Activated T-cell treated with anti-CD3 and anti-CD28 coated beads, Interleukin-2, amount 50 U/mL, for 24 hours (primary cell): ENCODE measurements at regions not wholly inside any gene's neighbourhood (a gene's known extent, or its start where the extent isn't known, plus 50 kb on each side); places are given as distances from the start of the nearest gene placed in this dataset.

Experiments used
- DNase-seq: peaks from one replicate; pipeline ENCODE4 v3.0.0-alpha.2; 2020
- H3K27ac Mint-ChIP-seq: 2 replicates; pipeline ENCODE4 v1.8.0; 2020; ENCODE audit warnings: mild to moderate bottlenecking, mixed read lengths
- H3K27me3 Mint-ChIP-seq: 2 replicates; pipeline ENCODE4 v1.8.0; 2020; ENCODE audit warnings: mixed read lengths
- H3K36me3 Mint-ChIP-seq: 2 replicates; pipeline ENCODE4 v1.8.0; 2020; ENCODE audit warnings: low read depth, mixed read lengths
- H3K4me1 Mint-ChIP-seq: 2 replicates; pipeline ENCODE4 v1.8.0; 2020; ENCODE audit warnings: low read depth, mixed read lengths
- H3K4me3 Mint-ChIP-seq: 2 replicates; pipeline ENCODE4 v1.8.0; 2020; ENCODE audit warnings: mild to moderate bottlenecking, moderate library complexity, mixed read lengths
- H3K9me3 Mint-ChIP-seq: 2 replicates; pipeline ENCODE4 v1.8.0; 2020; ENCODE audit warnings: mixed read lengths

GRCh38 chr2:196445991-196446390 is 193.5 kb upstream of the CCDC150 start:
- Mint-ChIP-seq H3K27ac (no peak overlapping the region), H3K4me3 (no peak overlapping the region), H3K9me3 (no peaks in the 10 kb centered on the region)

GRCh38 chr2:196448407-196449079 is 191.0 kb upstream of the CCDC150 start:
- no peaks in the 10 kb centered on the region for H3K36me3 Mint-ChIP-seq
- no peaks in the 10 kb centered on the region for H3K9me3 Mint-ChIP-seq
- H3K27ac Mint-ChIP-seq = no peak overlapping the region
- H3K4me1 Mint-ChIP-seq = peaks cover 2% of the 10 kb centered on the region
- H3K27me3 Mint-ChIP-seq = peaks cover 4% of the 10 kb centered on the region
- DNase-seq = no peak
- H3K4me3 Mint-ChIP-seq = no peak overlapping the region

More at GRCh38 chr2:196445991-196446390, 193.5 kb upstream of the CCDC150 start:
- DNase-seq = no peak
- Mint-ChIP-seq H3K4me1 (no peaks in the 10 kb centered on the region), H3K27me3 (peaks cover 4% of the 10 kb centered on the region), H3K36me3 (no peaks in the 10 kb centered on the region)

GRCh38 chr2:196449083-196449482 is 190.4 kb upstream of the CCDC150 start:
- Mint-ChIP-seq H3K9me3 (no peaks in the 10 kb centered on the region), H3K27me3 (peaks cover 5% of the 10 kb centered on the region), H3K36me3 (no peaks in the 10 kb centered on the region), H3K4me3 (no peak overlapping the region), H3K27ac (no peak overlapping the region), H3K4me1 (peaks cover 4% of the 10 kb centered on the region)
- no peak for DNase-seq

- Mint-ChIP-seq H3K9me3 (no peaks in the 10 kb centered on the region), H3K27me3 (peaks cover 24% of the 10 kb centered on the region), H3K27ac (no peak overlapping the region), H3K4me1 (peaks cover 4% of the 10 kb centered on the region), H3K36me3 (no peaks in the 10 kb centered on the region), H3K4me3 (no peak overlapping the region)
- DNase-seq = no peak
Measured at GRCh38 chr2:196452758-196453157, 186.8 kb upstream of the CCDC150 start.

- peaks cover 4% of the 10 kb centered on the region for H3K4me1 Mint-ChIP-seq
- H3K27ac Mint-ChIP-seq = no peak overlapping the region
- peaks cover 31% of the 10 kb centered on the region for H3K27me3 Mint-ChIP-seq
- H3K36me3 Mint-ChIP-seq = no peaks in the 10 kb centered on the region
- DNase-seq = no peak
- no peaks in the 10 kb centered on the region for H3K9me3 Mint-ChIP-seq
- H3K4me3 Mint-ChIP-seq = no peak overlapping the region
Measured at GRCh38 chr2:196453613-196454047, 185.9 kb upstream of the CCDC150 start.

GRCh38 chr2:196454492-196454891 is 185.0 kb upstream of the CCDC150 start:
- peaks cover 10% of the 10 kb centered on the region for H3K4me1 Mint-ChIP-seq

GRCh38 chr2:196459539-196459938 is 180.0 kb upstream of the CCDC150 start:
- H3K27me3 Mint-ChIP-seq = peaks cover 63% of the 10 kb centered on the region
- H3K4me1 Mint-ChIP-seq = peaks cover 12% of the 10 kb centered on the region
- no peaks in the 10 kb centered on the region for H3K36me3 Mint-ChIP-seq
- no peaks in the 10 kb centered on the region for H3K9me3 Mint-ChIP-seq
- no peak overlapping the region for H3K27ac Mint-ChIP-seq
- no peak overlapping the region for H3K4me3 Mint-ChIP-seq
- DNase-seq = no peak

More at GRCh38 chr2:196454492-196454891, 185.0 kb upstream of the CCDC150 start:
- DNase-seq = no peak
- Mint-ChIP-seq H3K4me3 (no peak overlapping the region), H3K9me3 (no peaks in the 10 kb centered on the region), H3K27me3 (peaks cover 38% of the 10 kb centered on the region), H3K36me3 (no peaks in the 10 kb centered on the region), H3K27ac (no peak overlapping the region)

GRCh38 chr2:196463706-196464105 is 175.8 kb upstream of the CCDC150 start:
- peaks cover 43% of the 10 kb centered on the region for H3K27me3 Mint-ChIP-seq

GRCh38 chr2:196464311-196464710 is 175.2 kb upstream of the CCDC150 start:
- H3K27me3 Mint-ChIP-seq = peaks cover 42% of the 10 kb centered on the region
- H3K4me3 Mint-ChIP-seq = no peak overlapping the region
- peaks cover 7% of the 10 kb centered on the region for H3K4me1 Mint-ChIP-seq
- no peak overlapping the region for H3K27ac Mint-ChIP-seq
- no peak for DNase-seq
- no peaks in the 10 kb centered on the region for H3K36me3 Mint-ChIP-seq
- H3K9me3 Mint-ChIP-seq = no peaks in the 10 kb centered on the region

More at GRCh38 chr2:196463706-196464105, 175.8 kb upstream of the CCDC150 start:
- Mint-ChIP-seq H3K36me3 (no peaks in the 10 kb centered on the region), H3K27ac (no peak overlapping the region), H3K9me3 (no peaks in the 10 kb centered on the region), H3K4me3 (no peak overlapping the region), H3K4me1 (peaks cover 12% of the 10 kb centered on the region)
- no peak for DNase-seq

GRCh38 chr2:196466581-196466980 is 172.9 kb upstream of the CCDC150 start:
- DNase-seq = no peak
- Mint-ChIP-seq H3K27me3 (peaks cover 19% of the 10 kb centered on the region), H3K4me1 (no peaks in the 10 kb centered on the region), H3K4me3 (no peak overlapping the region), H3K36me3 (no peaks in the 10 kb centered on the region), H3K27ac (no peak overlapping the region), H3K9me3 (no peaks in the 10 kb centered on the region)

GRCh38 chr2:196468394-196468793 is 171.1 kb upstream of the CCDC150 start:
- H3K27ac Mint-ChIP-seq = no peak overlapping the region
- H3K9me3 Mint-ChIP-seq = no peaks in the 10 kb centered on the region
- H3K36me3 Mint-ChIP-seq = no peaks in the 10 kb centered on the region
- H3K4me3 Mint-ChIP-seq = no peak overlapping the region
- DNase-seq = no peak
- no peaks in the 10 kb centered on the region for H3K4me1 Mint-ChIP-seq
- H3K27me3 Mint-ChIP-seq = peaks cover 10% of the 10 kb centered on the region

- Mint-ChIP-seq H3K4me3 (no peak overlapping the region), H3K36me3 (no peaks in the 10 kb centered on the region), H3K4me1 (no peaks in the 10 kb centered on the region), H3K9me3 (no peaks in the 10 kb centered on the region), H3K27me3 (peaks cover 17% of the 10 kb centered on the region), H3K27ac (no peak overlapping the region)
- no peak for DNase-seq
Measured at GRCh38 chr2:196473617-196474016, 165.9 kb upstream of the CCDC150 start.

GRCh38 chr2:196475611-196476010 is 163.9 kb upstream of the CCDC150 start:
- no peaks in the 10 kb centered on the region for H3K36me3 Mint-ChIP-seq

GRCh38 chr2:196478588-196478987 is 160.9 kb upstream of the CCDC150 start:
- H3K27ac Mint-ChIP-seq = no peak overlapping the region
- H3K4me3 Mint-ChIP-seq = no peak overlapping the region
- peaks cover 32% of the 10 kb centered on the region for H3K27me3 Mint-ChIP-seq
- no peaks in the 10 kb centered on the region for H3K36me3 Mint-ChIP-seq
- H3K9me3 Mint-ChIP-seq = no peaks in the 10 kb centered on the region
- peaks cover 5% of the 10 kb centered on the region for H3K4me1 Mint-ChIP-seq
- DNase-seq = no peak

More at GRCh38 chr2:196475611-196476010, 163.9 kb upstream of the CCDC150 start:
- Mint-ChIP-seq H3K27me3 (peaks cover 14% of the 10 kb centered on the region), H3K4me3 (no peak overlapping the region), H3K4me1 (no peaks in the 10 kb centered on the region), H3K9me3 (no peaks in the 10 kb centered on the region), H3K27ac (no peak overlapping the region)
- no peak for DNase-seq

- peaks cover 5% of the 10 kb centered on the region for H3K4me1 Mint-ChIP-seq
Measured at GRCh38 chr2:196479350-196479749, 160.2 kb upstream of the CCDC150 start.

More at GRCh38 chr2:196479350-196479749, 160.2 kb upstream of the CCDC150 start:
- Mint-ChIP-seq H3K9me3 (no peaks in the 10 kb centered on the region), H3K4me3 (no peak overlapping the region), H3K27me3 (peaks cover 36% of the 10 kb centered on the region), H3K36me3 (no peaks in the 10 kb centered on the region), H3K27ac (no peak overlapping the region)
- no peak for DNase-seq
